GM19025 (cell line): ENCODE measurements at regions not wholly inside any gene's neighbourhood (a gene's known extent, or its start where the extent isn't known, plus 50 kb on each side); places are given as distances from the start of the nearest gene placed in this dataset.
"Not testable (repeated sequence)": the region's sequence is repeated elsewhere in the genome, so short reads cannot be mapped to it uniquely, and the experiment has no call there.

Experiments
- ATAC-seq: cut with Tn5 transposase; IDR thresholded peaks from one replicate; pipeline ENCODE4 v1.9.1; 2021; ENCODE audit warnings: mild to moderate bottlenecking, low read depth, moderate library complexity; ENCODE audit not compliant: unreplicated experiment

DNA sequence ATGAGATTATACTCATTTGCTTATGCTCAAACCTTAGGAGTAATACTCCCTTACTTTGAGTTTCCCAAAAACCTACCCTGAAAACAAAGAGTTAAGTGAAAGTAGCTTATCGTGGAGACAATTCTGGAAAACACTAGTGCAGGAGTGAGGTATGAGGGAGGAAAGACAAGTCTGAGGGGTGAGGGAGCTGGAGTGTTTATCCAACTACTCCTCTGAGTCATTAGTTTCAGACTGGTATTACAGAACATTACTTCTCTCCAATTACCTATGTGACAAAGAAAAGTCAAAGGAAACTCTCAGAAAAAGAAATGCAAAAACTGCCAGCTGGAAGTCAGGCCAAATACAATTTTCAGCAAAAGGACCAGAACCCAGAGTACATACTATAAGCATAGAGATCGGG is 171.1 kb upstream of the SPTLC3 start:
- ATAC-seq: no peak

DNA sequence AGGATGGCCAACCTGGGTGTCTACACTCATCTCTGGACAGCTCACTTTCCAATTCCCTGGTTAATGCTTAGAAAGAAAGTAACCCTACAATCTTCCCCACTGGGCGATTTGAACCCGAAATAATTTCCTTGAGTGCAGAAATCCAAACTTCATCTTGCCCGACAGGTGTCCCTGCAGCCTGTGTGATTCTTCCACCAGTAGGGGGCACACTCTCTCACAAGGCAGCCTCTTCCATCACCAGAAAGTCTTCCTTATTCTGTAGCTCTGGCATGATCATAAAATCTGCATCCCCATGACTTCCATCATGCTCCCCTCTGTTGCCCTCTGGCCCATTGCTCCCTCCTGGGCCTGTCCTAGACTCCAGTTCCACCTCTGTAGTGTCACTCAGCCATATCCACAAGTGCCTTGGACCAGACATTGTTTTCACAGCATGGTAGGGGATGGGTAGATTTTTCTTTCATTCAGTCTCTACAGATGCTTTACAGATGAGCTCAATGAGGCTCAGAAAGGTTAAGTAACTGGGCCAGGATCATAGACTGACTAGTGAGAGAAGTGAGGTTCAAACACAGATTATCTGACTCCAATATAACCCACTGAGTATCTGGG is 170.4 kb upstream of the SPTLC3 start:
- ATAC-seq: no peak

DNA sequence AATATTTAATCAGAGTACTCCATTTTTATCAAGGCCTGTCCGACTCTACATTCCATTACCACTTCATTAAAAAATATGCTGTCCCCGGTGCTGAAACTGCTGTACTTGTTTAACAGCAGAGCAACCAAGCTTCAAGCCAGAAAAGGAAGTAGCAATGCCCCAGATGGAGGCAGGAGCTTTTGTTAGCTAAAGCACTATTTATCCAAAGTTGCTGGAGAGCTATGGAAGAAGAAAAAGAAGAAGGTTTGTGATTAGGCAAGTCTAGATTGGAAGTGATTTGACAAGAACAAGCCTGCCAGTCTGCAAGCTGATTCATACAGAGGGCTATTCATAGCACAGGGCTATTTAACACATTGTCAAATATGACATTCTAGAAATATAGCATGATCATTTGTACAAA is 160.9 kb upstream of the SPTLC3 start:
- ATAC-seq: no peak

DNA sequence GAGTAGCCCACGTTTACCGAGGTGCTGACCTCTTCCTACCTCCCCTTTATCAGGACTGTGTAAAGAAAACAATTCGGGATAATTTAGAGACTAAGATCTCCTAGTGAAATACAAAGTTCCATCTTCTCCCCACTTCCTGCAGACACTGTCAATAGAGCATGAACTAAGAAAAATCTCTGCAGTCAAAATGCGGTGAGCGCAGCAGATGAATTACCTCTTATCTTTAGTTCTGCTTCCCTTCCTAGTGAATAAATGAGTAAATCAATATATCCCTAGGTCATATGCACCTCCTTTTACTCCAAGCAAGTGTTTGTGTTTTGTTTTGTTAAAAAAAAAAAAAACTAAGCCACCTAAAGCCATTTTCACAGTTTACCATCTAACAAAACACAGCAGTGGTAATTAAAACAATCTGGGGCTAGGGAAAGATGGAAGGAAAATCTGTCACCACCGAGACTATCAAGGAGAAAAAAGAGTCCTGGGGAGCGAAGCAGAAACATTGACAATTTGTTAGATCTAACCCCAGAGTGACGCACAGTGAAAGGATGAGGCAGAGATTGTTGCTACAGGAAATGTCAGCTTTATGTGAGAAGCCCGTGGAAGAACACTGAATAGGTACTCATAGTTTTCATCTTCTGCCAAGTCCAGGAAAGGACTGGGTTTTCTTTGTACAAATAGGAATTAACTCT is 159.4 kb upstream of the SPTLC3 start:
- ATAC-seq: no peak

DNA sequence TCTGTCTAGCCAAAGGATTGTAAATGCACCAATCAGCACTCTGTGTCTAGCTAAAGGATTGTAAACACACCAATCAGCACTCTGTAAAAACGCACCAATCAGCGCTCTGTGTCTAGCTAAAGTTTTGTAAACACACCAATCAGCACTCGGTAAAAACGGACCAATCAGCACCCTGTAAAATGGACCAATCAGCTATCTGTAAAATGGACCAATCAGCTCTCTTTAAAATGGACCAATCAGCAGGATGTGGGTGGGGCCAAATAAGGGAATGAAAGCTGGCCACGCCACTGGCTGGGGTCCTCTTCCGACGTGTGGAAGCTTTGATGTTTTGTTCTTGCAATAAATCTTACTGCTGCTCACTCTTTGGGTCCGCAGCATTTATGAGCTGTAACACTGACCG is 151.1 kb upstream of the SPTLC3 start:
- not testable (repeated sequence) for ATAC-seq

DNA sequence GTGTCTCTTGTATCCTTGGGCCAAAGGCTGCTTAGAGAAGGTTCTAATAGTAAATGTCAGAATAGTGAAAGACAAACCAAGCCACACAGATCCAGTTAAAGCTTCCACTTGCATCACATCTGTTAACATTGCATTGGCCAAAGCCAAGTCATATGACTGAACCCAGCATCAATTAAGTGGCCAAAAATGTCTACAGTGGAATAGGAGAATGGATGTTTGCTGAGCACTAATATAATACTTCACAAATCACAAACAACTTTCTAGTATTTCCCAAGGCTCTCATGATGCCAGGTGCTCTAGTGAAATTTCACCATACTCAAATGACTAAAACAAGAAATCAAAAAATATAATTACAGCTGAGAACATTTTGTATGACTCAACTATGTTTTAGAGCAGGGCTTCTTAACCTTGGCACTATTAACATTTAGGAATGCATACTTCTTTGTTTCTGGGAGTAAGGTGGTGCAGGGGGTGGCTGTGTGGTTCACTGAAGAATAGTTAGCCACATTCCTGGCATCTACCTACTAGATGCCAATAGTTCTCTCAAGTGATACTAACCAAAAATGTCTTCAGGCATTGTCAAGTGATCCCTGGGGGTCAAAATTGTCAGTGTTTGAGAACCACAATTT is 148.0 kb upstream of the SPTLC3 start:
- ATAC-seq: no peak

DNA sequence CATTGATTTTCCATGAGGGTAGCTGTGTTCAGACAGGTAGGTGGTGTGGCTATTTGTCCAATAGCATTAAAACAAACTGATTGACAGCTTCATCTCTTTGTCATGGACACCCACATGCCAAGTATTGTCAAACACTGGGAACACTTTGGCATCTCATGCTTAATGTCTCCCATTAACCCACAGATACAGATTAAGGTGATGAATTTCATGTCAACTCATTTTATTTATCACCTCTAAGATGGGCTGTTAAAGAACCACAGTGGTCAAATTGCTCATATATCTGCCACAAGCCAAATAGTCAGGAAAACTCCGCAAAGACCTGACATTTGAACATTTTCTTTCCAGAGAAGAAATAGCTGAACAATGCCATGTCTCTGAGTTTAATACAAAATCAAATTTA is 139.1 kb upstream of the SPTLC3 start:
- ATAC-seq: no peak

DNA sequence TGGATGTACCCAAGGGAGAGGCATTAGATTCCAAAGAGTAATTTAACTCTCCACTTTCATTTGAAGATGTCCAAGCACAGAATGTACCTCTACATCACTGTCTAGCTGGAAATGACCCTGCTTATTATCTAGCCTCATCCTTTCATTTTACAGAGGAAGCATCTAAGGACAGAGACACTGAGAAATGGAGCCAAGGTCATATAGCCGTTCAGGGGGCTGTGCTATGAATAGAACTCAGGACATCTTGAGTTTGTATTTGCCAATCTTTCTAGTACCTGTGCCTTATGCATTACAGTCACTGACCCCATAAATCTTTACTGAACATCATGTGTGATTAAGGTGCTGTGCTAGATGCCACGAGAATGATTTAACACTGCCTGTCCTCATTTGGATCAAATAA is 138.2 kb upstream of the SPTLC3 start:
- ATAC-seq: no peak

DNA sequence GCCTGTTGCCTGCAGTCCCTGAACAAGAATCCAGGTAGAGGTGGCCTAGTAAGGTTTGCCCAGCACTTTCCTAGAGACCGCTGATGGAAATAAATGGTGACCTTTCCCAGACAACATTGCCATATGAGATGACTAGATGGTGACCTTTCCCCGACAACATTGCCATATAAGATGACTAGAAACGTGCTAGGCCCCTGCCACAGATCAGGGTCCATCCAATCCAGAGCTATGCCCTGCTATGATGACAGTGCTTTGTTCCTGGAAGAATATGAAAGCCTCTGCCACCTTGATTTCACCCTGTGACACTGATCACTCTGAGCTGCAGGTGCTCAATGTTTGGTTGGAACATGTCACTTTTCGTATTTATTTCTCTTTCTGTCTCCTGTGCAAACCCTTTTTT is 133.8 kb upstream of the SPTLC3 start:
- ATAC-seq: no peak

DNA sequence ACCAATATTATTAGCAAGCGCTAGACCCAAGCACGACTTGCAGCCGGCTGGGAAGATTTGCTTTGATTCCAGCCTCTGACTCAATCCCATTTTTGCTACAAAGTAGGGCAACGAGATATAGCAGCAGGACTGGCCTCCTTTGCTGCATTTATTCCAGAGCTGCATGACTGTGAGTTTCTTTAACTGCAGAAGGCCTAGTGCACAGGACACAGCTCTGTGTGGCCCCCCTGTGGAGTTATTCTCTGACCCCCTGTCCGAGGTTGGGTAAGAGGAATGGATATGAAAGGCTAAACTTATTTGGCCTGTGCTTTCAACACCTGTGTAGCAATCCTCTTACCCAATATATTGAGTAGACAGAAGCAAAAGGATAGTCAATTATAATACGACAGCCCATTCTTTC is 133.3 kb upstream of the SPTLC3 start:
- no peak for ATAC-seq

DNA sequence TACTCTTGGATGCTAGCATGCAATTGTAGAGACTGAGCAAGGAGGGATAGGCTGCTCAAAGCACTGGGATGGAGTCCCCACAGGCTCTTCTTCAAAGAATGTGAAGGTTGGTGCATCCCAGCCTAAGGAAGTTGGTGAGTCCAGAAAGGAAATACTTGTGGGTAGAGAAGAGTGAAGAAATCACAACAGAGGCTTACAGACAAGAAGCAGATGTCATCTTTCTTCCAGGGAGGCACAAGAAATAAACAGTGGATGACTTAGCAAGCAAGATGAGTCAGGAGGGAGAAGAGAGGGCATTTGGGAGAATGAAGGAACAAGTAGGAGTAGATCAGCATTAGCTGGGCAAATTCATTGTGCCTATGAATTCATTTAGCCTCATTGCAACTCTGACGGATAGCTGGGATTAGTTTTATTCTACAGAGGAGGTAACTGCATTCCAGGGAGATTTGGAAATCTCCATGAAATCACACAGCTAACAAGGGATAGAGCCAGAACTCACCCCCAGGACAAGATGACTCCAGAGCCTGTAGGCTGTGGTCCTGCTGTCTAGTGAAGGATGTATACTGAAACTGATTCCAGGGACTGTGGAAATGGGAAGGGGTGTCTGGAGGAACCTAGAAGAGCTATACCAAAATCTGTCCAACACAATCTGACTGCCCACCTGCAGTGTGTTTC is 125.8 kb upstream of the SPTLC3 start:
- ATAC-seq: no peak

DNA sequence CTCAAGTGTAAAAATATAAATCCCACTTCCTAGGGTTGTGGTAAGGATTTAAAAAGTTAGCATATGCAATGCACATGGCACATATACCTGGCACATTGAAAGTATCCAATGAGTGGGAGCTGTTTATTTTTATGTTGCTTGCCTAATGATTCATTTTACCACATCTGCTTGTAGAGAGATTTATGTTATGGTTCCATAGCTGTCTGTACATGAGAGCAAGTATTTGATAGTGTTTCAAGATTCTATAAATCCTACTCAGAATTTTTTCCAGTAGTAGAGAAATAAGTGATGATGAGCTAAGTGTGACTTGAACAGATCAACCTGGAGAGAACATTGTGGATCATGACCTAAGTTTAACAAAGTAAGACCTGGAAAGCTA is 125.3 kb upstream of the SPTLC3 start:
- ATAC-seq: no peak

DNA sequence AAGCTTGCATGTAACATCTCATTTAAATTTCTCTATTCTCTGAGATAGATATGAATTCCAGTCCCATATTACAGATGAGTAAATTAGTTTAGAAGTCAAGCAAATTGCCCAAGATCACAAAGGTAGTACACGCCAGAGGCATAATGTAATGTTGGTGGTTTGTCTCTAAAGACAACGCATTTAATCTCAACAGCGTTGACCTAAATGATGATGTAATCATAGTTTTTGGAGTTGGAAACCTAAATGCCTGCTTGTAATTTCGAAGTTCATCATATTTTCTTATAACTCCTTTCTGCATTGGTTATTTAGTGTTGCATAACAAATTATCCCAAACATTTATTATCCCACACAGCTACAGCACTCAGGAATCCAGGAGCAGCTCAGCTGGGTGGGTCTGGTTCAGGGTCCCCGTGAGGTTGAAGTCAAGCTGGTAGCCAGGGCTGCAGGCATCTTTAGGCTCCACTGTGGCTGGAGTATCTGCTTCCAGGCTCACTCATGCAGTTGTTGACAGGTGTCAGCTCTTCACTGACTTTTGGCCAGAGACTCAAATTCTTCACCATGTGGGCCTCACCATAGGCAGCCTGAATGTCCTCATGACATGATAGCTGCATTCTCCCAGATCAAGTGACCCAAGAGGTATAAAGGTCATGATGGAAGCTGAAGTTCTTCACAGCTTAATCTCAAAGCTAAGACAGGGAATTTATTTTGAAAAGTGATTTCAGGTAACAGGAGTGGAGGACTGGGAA is 122.0 kb upstream of the SPTLC3 start:
- no peak for ATAC-seq

DNA sequence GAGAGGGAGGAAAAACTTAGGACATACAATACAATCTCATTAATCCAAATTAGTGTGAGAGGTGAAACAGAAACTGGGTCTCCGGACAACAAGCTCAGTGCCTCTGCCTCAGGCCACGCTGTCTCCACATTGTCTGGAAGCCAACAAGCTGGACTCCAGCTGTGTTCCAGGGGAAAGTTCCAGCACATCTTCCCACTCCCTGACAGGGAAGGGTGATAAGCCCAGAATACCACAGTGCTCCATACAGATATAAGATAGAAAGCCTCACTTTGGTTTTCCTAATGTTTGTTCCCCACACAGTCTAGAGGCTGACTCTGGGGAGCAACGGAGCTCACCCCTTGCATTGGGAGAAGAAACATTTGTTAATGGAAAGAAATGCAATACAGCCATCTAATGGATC is 117.1 kb upstream of the SPTLC3 start:
- no peak for ATAC-seq

DNA sequence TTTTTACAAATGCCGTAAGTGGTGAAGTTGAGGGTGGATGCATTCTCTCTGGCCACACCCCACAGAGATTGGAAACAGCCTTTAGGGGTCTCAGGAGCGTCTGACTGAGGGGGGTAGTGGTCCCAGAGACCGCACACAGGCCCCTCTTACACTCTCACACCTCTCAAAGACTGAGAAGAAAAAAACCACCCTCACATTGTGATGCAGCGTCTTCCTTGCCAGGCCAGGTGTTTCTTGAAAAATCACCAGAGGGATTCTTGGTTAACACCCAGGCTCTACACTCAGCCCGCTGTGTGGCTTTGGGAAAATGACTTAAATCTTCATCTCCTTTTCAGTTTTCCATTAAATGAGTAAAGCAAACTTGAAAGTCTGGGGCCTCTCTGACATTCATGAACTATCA is 115.8 kb upstream of the SPTLC3 start:
- no peak for ATAC-seq

DNA sequence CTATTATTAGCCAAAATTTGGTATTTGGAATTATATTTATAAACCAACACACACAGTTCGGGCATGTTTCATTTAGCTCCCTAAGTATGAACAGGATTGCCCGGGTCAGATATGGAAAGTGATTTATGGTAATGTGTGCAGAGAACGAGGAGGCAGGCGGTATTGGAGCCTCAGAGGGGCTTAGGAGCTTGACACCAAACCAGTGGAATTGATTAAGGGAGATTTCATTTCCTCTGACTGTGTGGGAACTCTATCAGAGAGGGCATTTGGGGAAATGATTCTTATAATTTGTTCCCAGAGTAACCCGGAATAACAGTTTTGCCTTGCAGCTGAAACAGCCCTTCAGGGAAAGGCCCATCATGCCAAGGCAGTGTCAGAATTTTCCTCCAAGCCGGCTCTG is 115.1 kb upstream of the SPTLC3 start:
- no peak for ATAC-seq

DNA sequence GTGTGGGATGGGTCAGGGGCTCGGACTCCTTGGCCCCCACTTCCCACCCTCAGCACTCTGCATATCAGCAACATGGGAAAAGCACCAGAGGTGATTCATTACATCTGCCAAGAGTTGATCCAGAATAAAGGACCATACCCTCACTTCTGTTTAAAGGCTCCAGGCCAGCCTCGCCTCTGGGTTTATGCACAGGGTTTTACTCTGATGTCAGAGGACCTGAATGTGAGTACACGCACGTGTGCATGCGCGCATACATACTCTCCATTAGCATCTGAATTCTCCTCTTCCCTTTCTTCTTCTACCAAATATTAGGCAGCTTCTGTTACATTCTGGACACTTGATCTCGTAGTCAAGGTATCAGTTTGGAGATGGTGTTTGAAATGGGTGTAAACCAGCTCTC is 114.7 kb upstream of the SPTLC3 start:
- no peak for ATAC-seq

DNA sequence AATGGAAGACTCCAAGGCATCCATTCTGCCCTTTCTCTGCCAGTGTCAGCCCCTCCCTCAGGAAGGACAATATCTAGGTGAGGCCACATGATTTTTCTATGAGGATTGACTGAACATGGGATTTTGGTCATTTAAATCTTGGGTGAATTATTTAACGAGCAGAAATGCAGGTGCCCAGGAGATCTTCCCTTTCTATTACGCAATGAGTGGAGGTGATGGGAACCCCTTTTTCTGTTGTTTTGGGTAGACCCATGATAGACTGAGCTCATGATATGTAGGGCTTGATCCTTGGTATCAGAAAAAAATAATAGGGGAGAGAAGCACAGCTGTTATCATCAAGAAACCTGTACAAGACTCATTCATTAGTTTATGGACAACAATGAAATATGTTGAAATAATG is 112.6 kb upstream of the SPTLC3 start:
- ATAC-seq: no peak

DNA sequence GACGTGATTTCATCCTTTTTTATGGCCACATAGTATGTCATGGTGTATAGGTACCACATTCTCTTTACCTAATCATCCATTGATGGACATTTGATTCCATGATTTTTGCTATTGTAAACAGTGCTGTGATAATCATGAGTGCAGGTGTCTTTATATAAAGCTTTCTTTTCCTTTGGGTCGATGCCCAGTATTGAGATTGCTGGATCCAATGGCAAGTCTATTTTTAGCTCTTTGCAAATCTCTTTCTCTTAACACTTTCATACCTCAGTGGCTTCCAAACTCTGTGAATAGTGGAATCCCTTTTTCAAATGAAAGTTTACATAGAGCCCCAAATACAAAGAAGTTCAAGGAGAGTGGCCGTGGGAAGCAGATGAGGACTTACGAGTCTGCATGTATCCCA is 105.8 kb upstream of the SPTLC3 start:
- no peak for ATAC-seq

DNA sequence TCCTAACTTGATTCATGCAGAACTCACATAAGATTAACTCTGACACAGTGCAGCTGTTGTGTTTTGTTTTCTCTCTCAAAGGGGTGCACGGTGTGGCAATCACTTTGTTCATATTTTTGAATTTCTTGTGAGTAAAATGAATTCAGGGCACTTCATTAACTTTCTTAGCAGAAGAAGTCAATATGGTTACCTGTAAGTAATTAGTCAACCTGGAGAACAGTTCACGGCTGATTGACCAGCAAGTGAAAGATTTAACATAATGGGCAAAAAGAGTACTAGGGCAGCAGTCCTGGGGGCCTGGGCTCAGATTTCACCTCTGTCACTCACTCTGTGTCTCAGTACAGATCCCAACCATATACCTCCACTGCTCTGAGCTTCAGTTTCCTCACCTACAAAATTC is 102.4 kb upstream of the SPTLC3 start:
- ATAC-seq: no peak

DNA sequence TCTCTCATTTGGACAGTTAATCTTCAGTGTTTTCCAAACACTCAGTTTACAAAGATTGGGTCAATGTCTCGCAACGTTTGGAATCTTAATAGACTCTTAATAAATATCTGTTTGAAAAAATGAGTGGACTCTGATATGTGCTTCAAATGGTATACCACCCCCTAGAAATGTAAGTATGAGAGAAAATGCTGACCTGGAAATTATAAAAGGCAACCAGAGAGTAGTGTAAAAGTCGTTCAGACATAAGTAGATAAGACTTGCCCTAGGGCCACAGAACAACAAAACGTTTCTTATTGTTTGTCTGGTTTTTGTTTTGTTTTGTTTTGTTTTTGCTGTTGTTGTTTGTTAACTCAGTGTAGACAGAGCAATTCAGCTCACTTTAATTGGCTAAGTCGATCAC is 97.4 kb upstream of the SPTLC3 start:
- no peak for ATAC-seq
